Suprapubic skin (tissue), 4 donors: ENCODE measurements at regions not wholly inside any gene's neighbourhood (a gene's known extent, or its start where the extent isn't known, plus 50 kb on each side); places are given as distances from the start of the nearest gene placed in this dataset.

ENCODE experiments used
- DNase-seq, 2 donors: peaks; one replicate each; pipeline ENCODE4 v3.0.0-alpha.2; 2019; ENCODE audit warnings: low spot score in 2 of 2
- H3K27ac ChIP-seq: fragments of 200-600 bp; sonication (generic); one replicate; pipeline ENCODE4 v1.5.1; 2019
- H3K27me3 ChIP-seq: fragments of 200-600 bp; sonication (generic); one replicate; pipeline ENCODE4 v1.5.1; 2019
- H3K36me3 ChIP-seq: fragments of 200-600 bp; sonication (generic); one replicate; pipeline ENCODE4 v1.5.1; 2019
- H3K4me1 ChIP-seq: fragments of 200-600 bp; sonication (generic); one replicate; pipeline ENCODE4 v1.5.1; 2019
- H3K4me3 ChIP-seq: fragments of 200-600 bp; sonication (generic); one replicate; pipeline ENCODE4 v1.5.1; 2019; ENCODE audit warnings: mild to moderate bottlenecking
- H3K9me3 ChIP-seq: fragments of 200-600 bp; sonication (generic); one replicate; pipeline ENCODE4 v1.5.1; 2019
- CTCF ChIP-seq, 2 donors: fragments of 200-600 bp in 1 of 2; fragments of 450-650 bp in 1 of 2; sonication (generic) in 1 of 2; IDR thresholded peaks; one replicate each; pipeline ENCODE4 v1.5.1; 2016 to 2019; ENCODE audit warnings: antibody characterized with exemption in 2 of 2, mild to moderate bottlenecking in 1 of 2, moderate library complexity in 1 of 2
- EP300 ChIP-seq: sonication (generic); formaldehyde crosslinking; IDR thresholded peaks from one replicate; pipeline ENCODE4 v1.6.1; 2017; ENCODE audit warnings: antibody characterized with exemption
- POLR2A ChIP-seq, 2 donors: fragments of 450-650 bp; IDR thresholded peaks; one replicate each; pipeline ENCODE4 v1.6.1; 2017; ENCODE audit warnings: antibody characterized with exemption in 2 of 2, mild to moderate bottlenecking in 2 of 2, moderate library complexity in 2 of 2
- POLR2AphosphoS5 ChIP-seq, 3 donors: sonication (generic); formaldehyde crosslinking; IDR thresholded peaks; one replicate each; pipeline ENCODE4 v1.6.1; 2017; ENCODE audit warnings: antibody characterized with exemption in 3 of 3
- whole genome bisulfite sequencing: methylation state at CpG from one replicate; pipeline ENCODE4 v1.1.5; 2018; 5-methylcytosine and 5-hydroxymethylcytosine counted together

GRCh38 chr3:64900617-64901521 lies 213.1 kb upstream of the ADAMTS9 start:
- peaks cover 34% of the 10 kb centered on the region for H3K4me1 ChIP-seq
- TF ChIP-seq CTCF (IDR thresholded peaks at IDR 0.05) (no peak), EP300 (no peak), POLR2A (IDR thresholded peaks at IDR 0.05) (no peak), POLR2AphosphoS5 (IDR thresholded peaks at IDR 0.05) (no peak)
- 57% methylated on average over 5 of the region's 5 CpGs for WGBS
- H3K9me3 ChIP-seq = no peaks in the 10 kb centered on the region
- DNase-seq = no peak
- H3K27ac ChIP-seq = no peak overlapping the region
- H3K36me3 ChIP-seq = no peaks in the 10 kb centered on the region
- no peak overlapping the region for H3K4me3 ChIP-seq
- no peaks in the 10 kb centered on the region for H3K27me3 ChIP-seq

GRCh38 chr3:64900156-64900555 lies 212.4 kb upstream of the ADAMTS9 start:
- TF ChIP-seq POLR2A (IDR thresholded peaks at IDR 0.05) (no peak), POLR2AphosphoS5 (IDR thresholded peaks at IDR 0.05) (no peak), EP300 (no peak), CTCF (IDR thresholded peaks at IDR 0.05) (no peak)
- no peaks in the 10 kb centered on the region for H3K9me3 ChIP-seq
- no peak for DNase-seq
- no peaks in the 10 kb centered on the region for H3K27me3 ChIP-seq
- no peak overlapping the region for H3K4me3 ChIP-seq
- no peak overlapping the region for H3K27ac ChIP-seq
- 68% methylated on average over 3 of the region's 3 CpGs for WGBS
- peaks cover 34% of the 10 kb centered on the region for H3K4me1 ChIP-seq
- no peaks in the 10 kb centered on the region for H3K36me3 ChIP-seq

- no peaks in the 10 kb centered on the region for H3K27me3 ChIP-seq
- TF ChIP-seq EP300 = no peak
- TF ChIP-seq POLR2AphosphoS5 (IDR thresholded peaks at IDR 0.05) = no peak
- no peak for TF ChIP-seq CTCF (IDR thresholded peaks at IDR 0.05)
- TF ChIP-seq POLR2A (IDR thresholded peaks at IDR 0.05) = no peak
- WGBS = 93% methylated on average over 1 of the region's 1 CpG
- no peak overlapping the region for H3K27ac ChIP-seq
- H3K9me3 ChIP-seq = no peaks in the 10 kb centered on the region
- no peak overlapping the region for H3K4me3 ChIP-seq
- peaks cover 34% of the 10 kb centered on the region for H3K4me1 ChIP-seq
- no peaks in the 10 kb centered on the region for H3K36me3 ChIP-seq
- DNase-seq = no peak
Observed at GRCh38 chr3:64898941-64899340, 211.1 kb upstream of the ADAMTS9 start.

- DNase-seq = no peak
- H3K9me3 ChIP-seq = no peaks in the 10 kb centered on the region
- H3K27ac ChIP-seq = no peak overlapping the region
- no peak overlapping the region for H3K4me3 ChIP-seq
- no peaks in the 10 kb centered on the region for H3K36me3 ChIP-seq
- TF ChIP-seq POLR2A (IDR thresholded peaks at IDR 0.05) (no peak), CTCF (IDR thresholded peaks at IDR 0.05) (no peak), POLR2AphosphoS5 (IDR thresholded peaks at IDR 0.05) (no peak), EP300 (no peak)
- H3K27me3 ChIP-seq = no peaks in the 10 kb centered on the region
- H3K4me1 ChIP-seq = peaks cover 9% of the 10 kb centered on the region
Observed at GRCh38 chr3:64895991-64896895, 208.4 kb upstream of the ADAMTS9 start.
